HCT116 (cell line): ENCODE measurements at regions not wholly inside any gene's neighbourhood (a gene's known extent, or its start where the extent isn't known, plus 50 kb on each side); places are given as distances from the start of the nearest gene placed in this dataset.

ENCODE experiments used
- RAD21 ChIP-seq: IDR thresholded peaks from 2 replicates; pipeline ENCODE4 v1.6.1; 2012; ENCODE audit warnings: low read depth, mild to moderate bottlenecking
- TF ChIP-seq, protein P1 (sequence below), 3 experiments: fragments of 200-600 bp in 1 of 3; sonication (generic) in 1 of 3; IDR thresholded peaks in 2 of 3; conservative IDR thresholded peaks in 1 of 3; 2 replicates each; pipeline ENCODE4 v1.5.1; 2012 to 2017; ENCODE audit warnings: low read depth in 2 of 3, low read length in 2 of 3, antibody characterized with exemption in 1 of 3, borderline replicate concordance in 1 of 3, control low read depth in 1 of 3, mild to moderate bottlenecking in 1 of 3, mixed read lengths in 1 of 3, mixed run types in 1 of 3, moderate library complexity in 1 of 3; ENCODE audit not compliant: insufficient read depth in 1 of 3
- TF ChIP-seq, protein P2 (sequence below): IDR thresholded peaks from 2 replicates; pipeline ENCODE4 v1.6.1; 2012
- TF ChIP-seq, protein P3 (sequence below): IDR thresholded peaks from 2 replicates; pipeline ENCODE4 v1.6.1; 2011; ENCODE audit warnings: mild to moderate bottlenecking, low read length, moderate library complexity; ENCODE audit not compliant: insufficient replicate concordance; ENCODE audit errors: extremely low read depth

DNA sequence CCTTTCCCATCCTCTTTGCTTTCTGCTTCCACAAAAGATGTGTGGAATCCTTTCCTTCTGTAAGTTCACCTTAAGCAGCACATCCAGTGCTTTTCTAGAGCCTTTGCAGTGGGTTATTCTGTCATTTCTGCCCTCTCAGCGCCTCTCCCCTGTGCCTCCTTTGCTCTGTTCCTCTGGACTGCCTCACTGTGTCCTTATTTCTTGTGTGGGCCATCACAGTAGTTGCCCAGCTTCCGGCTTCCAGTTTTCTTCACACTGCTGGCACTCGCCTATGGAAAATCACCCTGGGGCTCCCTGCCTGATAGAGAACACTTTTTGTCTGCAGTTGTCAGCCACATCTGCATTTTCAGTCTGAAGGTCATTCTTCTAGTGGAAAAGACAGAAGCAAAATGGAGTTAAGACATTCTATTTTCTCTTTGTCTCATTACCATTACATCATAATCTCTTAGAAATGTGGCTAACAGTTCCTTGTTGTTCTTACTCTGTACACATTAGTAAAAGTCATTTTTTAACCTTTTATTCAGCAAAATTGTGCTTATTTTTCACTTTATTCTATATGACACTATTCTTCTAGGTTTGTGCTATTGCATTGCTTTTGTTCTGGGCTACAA lies 64.1 kb upstream of the ZNF608 start:
- TF ChIP-seq, protein P1, sequence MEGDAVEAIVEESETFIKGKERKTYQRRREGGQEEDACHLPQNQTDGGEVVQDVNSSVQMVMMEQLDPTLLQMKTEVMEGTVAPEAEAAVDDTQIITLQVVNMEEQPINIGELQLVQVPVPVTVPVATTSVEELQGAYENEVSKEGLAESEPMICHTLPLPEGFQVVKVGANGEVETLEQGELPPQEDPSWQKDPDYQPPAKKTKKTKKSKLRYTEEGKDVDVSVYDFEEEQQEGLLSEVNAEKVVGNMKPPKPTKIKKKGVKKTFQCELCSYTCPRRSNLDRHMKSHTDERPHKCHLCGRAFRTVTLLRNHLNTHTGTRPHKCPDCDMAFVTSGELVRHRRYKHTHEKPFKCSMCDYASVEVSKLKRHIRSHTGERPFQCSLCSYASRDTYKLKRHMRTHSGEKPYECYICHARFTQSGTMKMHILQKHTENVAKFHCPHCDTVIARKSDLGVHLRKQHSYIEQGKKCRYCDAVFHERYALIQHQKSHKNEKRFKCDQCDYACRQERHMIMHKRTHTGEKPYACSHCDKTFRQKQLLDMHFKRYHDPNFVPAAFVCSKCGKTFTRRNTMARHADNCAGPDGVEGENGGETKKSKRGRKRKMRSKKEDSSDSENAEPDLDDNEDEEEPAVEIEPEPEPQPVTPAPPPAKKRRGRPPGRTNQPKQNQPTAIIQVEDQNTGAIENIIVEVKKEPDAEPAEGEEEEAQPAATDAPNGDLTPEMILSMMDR (IDR thresholded peaks at IDR 0.05 in 2 of 3, conservative IDR thresholded peaks at IDR 0.05 in 1 of 3; ENCODE audit: borderline replicate concordance in 1 of 3, insufficient read depth in 1 of 3, low read depth in 2 of 3, low read length in 2 of 3): no peak
- no peak for TF ChIP-seq RAD21
- TF ChIP-seq, protein P2, sequence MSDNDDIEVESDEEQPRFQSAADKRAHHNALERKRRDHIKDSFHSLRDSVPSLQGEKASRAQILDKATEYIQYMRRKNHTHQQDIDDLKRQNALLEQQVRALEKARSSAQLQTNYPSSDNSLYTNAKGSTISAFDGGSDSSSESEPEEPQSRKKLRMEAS: no peak
- TF ChIP-seq, protein P3, sequence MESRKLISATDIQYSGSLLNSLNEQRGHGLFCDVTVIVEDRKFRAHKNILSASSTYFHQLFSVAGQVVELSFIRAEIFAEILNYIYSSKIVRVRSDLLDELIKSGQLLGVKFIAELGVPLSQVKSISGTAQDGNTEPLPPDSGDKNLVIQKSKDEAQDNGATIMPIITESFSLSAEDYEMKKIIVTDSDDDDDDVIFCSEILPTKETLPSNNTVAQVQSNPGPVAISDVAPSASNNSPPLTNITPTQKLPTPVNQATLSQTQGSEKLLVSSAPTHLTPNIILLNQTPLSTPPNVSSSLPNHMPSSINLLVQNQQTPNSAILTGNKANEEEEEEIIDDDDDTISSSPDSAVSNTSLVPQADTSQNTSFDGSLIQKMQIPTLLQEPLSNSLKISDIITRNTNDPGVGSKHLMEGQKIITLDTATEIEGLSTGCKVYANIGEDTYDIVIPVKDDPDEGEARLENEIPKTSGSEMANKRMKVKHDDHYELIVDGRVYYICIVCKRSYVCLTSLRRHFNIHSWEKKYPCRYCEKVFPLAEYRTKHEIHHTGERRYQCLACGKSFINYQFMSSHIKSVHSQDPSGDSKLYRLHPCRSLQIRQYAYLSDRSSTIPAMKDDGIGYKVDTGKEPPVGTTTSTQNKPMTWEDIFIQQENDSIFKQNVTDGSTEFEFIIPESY: no peak
